IPS-NIHi7 (cell line): ENCODE measurements at regions not wholly inside any gene's neighbourhood (a gene's known extent, or its start where the extent isn't known, plus 50 kb on each side); places are given as distances from the start of the nearest gene placed in this dataset.
"Not testable (repeated sequence)": the region's sequence is repeated elsewhere in the genome, so short reads cannot be mapped to it uniquely, and the experiment has no call there.

Experiments
- DNase-seq: peaks from one replicate; pipeline ENCODE4 v3.0.0; 2012; ENCODE audit warnings: mixed read lengths; ENCODE audit errors: extremely low spot score

DNA sequence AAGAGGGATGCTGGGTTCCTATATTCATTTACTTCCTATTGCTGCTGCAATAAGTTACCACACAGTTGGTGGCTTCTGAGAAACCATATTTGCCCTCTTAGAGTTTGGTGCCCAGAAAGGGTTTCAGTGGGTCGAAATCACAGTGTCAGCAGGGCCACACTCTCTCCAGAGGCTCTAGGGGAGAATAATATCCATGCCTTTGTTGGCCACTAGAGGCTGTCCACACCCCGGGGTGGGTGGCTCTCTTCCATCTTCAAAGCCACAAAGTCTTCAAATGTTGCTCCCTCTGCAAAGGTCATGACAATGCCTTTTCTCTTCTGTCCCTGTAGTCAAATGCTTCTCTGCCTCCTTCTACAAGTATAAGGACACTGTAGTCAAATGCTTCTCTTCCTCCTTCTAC lies 989.4 kb downstream of the CCSER2 start:
- DNase-seq = peak; percentile 48

GRCh38 chr10:85318809-85319807 lies 990.7 kb downstream of the CCSER2 start:
- no peak for DNase-seq

- no peak for DNase-seq
Measured at GRCh38 chr10:85319826-85320225, 991.4 kb downstream of the CCSER2 start.

GRCh38 chr10:85333594-85333993 lies 1005.2 kb downstream of the CCSER2 start:
- no peak for DNase-seq

DNA sequence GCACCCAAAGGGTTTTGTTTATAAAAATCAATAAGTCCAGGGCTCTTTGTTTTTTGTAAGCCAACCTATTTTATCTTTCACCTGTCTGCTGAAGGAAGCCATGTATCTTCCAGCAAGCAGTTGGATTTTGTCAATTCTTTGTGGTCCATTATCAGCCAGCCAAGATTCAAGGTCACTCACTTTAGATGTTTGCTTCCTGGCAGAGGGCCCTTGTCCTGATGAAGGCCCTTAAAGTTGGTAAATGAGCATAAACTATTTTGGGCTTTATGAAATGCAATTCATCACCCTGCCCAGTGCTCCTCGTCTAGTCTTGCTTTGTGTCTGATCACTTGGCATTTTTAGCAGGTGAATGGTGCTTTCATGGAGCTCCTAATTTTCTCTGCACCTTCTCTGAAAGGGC lies 1004.2 kb downstream of the GRID1 start:
- no peak for DNase-seq

DNA sequence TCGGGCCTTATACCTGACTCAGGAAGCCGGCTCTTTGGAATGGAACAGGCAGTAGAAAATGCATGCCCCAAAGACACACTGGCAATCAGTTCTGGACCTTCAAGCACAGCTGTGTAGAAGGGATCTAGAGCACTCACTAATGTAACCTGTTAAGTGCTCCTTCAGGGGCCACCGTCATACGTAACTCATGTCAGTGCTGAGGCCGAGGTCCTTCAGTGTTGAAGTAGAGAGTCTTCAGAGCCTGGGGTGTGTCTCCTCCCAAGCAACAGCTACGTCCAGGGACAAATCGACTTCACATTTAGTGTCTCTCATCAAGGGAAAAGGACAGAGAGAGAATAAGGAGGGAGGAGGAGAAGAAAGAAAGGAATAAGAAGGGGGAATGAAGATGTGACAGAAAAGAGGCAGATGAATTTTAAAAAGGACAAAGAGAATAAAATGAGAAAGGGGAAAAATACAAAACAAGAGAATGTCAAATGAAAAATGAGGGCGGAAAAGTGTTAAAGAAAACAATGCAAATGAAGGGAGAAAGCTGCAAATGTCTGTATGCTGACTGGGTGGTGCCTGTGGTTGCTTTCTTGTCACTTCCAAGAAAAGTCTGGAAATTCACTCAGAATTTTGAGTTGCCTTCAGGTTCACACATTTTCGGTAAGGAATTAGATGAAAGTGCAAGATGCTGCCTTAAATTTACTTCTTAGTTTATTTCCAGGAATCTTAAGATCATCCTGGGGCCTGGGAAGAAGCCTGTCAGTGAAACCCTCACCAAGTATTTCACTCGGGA lies 989.4 kb downstream of the GRID1 start:
- no peak for DNase-seq

GRCh38 chr10:85379338-85379737 lies 987.3 kb downstream of the GRID1 start:
- no peak for DNase-seq

DNA sequence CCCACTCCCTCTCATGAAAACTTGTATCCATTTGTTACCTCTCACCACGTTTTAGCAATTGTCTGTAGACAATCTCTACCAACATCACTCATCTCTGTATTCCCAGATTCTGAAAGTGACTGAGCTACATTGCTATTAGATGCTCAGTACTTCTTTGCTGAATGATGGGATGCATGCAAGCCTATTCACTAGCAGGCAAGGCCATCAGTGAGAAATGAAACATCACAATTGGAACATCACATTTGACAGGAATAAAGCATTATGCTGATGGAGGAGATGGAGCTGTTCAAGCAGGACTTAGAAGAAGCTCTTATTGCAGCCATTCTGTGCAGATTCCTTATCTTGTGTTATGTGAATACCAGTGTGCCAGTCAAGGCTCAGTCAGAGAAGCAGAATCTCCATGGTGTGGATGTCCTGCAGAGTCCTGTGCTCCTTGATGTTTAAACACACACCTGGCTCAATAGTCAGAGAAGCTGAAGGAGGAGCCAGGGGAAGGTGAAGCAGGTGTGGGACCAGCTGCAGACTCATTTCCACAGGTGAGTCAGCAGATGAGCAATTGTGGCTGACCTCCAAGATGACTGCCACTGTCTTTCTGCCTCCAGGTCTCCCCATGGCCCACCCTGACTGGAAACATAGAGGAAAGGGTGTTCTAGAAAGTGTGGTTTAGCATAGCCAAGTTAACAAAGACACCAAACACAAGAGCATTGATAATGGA lies 965.5 kb downstream of the GRID1 start:
- DNase-seq = no peak

DNA sequence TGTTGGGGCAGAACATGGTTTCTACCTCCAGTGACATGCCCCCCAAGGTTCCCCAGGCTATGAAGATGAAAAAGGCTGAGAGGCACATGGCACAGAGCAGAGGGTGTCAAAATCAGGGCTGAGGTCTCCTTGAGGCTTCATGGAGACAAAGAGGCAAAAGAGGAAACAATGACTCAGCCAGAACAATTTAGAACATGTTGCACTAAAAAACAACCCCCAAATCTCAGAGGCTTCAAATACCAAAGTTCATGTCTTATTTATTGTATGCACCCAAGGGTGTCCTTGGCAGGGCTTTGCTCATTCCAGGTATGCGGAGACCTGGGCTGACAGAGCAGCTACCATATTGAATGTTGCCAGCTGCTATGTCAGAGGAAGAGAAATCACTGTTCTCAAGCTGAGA lies 964.1 kb downstream of the GRID1 start:
- no peak for DNase-seq

- no peak for DNase-seq
Measured at GRCh38 chr10:85407088-85407487, 959.5 kb downstream of the GRID1 start.

GRCh38 chr10:85408388-85408787 lies 958.2 kb downstream of the GRID1 start:
- DNase-seq = no peak

DNA sequence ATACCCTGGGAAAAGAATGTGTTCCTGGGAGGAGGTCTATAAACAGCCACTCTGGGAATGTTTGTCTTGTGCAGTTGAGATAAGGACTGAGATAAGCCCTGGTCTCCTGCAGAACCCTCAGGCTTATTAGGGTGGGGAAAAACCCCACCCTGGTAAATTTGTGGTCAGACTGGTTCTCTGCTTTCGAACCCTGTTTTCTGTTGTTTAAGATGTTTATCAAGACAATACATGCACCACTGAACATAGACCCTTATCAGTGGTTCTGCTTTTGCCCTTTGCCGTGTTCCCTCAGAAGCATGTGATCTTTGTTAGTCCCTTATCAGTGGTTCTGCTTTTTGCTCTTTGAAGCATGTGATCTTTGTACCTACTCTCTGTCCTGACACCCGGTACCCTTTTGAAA lies 956.0 kb downstream of the GRID1 start:
- DNase-seq = not testable (repeated sequence)

- no peak for DNase-seq
Measured at GRCh38 chr10:85413570-85413969, 953.0 kb downstream of the GRID1 start.

GRCh38 chr10:85420501-85421191 lies 945.9 kb downstream of the GRID1 start:
- peak; percentile 86 for DNase-seq

- no peak for DNase-seq
Measured at GRCh38 chr10:85421421-85421820, 945.2 kb downstream of the GRID1 start.

GRCh38 chr10:85429126-85429525 lies 937.5 kb downstream of the GRID1 start:
- DNase-seq = no peak

GRCh38 chr10:85430991-85431390 lies 935.6 kb downstream of the GRID1 start:
- no peak for DNase-seq

DNA sequence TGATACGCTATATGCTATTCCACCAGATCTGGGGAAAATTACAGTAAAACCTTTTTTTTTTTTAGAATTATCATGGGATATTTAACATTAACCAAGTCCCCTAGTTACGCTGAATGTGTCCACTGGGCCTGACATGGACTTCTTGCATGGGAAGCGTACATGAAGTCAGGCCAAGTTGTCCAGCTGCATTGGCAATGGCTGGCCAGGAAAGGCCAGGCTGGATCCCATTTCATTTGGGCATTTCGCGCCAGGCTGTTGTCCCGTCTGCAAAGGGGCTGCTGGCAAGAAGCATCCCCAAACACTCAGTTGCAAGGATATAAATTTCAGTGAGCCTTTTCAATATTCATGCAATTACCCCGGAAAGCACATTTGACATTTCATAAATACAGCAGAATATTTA lies 933.3 kb downstream of the GRID1 start:
- DNase-seq = no peak

GRCh38 chr10:85444868-85445267 lies 921.7 kb downstream of the GRID1 start:
- DNase-seq = no peak

GRCh38 chr10:85445702-85446101 lies 920.9 kb downstream of the GRID1 start:
- DNase-seq = no peak

- no peak for DNase-seq
Measured at GRCh38 chr10:85446827-85447226, 919.8 kb downstream of the GRID1 start.
